ENCODE measurements at regions not wholly inside any gene's neighbourhood (a gene's known extent, or its start where the extent isn't known, plus 50 kb on each side); places are given as distances from the start of the nearest gene placed in this dataset.

DNA sequence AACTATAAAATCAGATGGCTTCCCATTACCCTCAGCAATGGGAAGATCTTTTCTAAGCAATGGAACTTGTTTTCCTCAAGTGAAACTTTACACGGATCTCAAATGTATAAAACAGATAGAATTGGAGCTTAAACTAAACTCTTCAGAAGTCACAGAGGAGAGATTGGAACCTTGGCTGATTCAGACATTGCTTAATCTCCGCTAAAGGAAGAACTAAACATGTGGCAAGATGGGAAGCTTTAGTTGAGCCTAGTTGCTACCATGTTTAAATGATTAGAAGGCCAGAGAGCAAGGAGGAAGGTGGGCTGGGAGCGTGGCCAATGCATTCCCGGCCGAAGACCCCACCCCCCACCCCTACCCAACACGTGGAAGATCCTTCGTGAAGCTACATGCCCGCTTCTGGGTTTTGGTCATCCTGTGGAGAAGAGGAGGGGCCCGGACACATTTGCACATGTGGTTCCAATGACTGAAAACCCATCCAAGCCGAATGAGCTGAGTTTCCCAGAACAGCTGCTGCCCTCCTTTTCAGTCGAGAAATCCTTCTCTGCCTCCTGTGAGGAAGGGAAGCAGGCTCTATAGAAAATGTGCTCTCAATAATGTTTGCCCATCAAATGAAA, 164.3 kb downstream of the MIS18A start:
- TF ChIP-seq POLR2A (IDR thresholded peaks at IDR 0.05; ENCODE audit: low read length) (no peak), GATA1 (IDR thresholded peaks at IDR 0.05; ENCODE audit: low read depth, low read length) (no peak)

Data from erythroblast (primary cell).